Large intestine (tissue), 3 donors: ENCODE measurements at regions not wholly inside any gene's neighbourhood (a gene's known extent, or its start where the extent isn't known, plus 50 kb on each side); places are given as distances from the start of the nearest gene placed in this dataset.
A peak's percentile ranks its signal among the peaks of the same experiment; 100 is the strongest.
"Not testable (repeated sequence)": the region's sequence is repeated elsewhere in the genome, so short reads cannot be mapped to it uniquely, and the experiment has no call there.

Experiments
- DNase-seq, 2 donors: peaks; one replicate each; pipeline versions ENCODE4 v3.0.0 to v3.0.0-alpha.2; 2013
- H3K27ac ChIP-seq: one replicate; pipeline ENCODE4 v1.5.1; 2013; ENCODE audit warnings: low read length
- H3K27me3 ChIP-seq: 2 replicates; pipeline ENCODE4 v1.6.1; 2013; ENCODE audit warnings: low read length; ENCODE audit not compliant: control insufficient read depth, insufficient read depth
- H3K36me3 ChIP-seq: 2 replicates; pipeline ENCODE4 v1.6.1; 2013; ENCODE audit warnings: low read length; ENCODE audit not compliant: control insufficient read depth, insufficient read depth
- H3K4me1 ChIP-seq: one replicate; pipeline ENCODE4 v1.6.1; 2013; ENCODE audit warnings: low read length; ENCODE audit not compliant: control insufficient read depth, insufficient read depth
- H3K4me3 ChIP-seq: one replicate; pipeline ENCODE4 v1.5.1; 2013; ENCODE audit warnings: low read length
- H3K9me3 ChIP-seq: one replicate; pipeline ENCODE4 v1.6.1; 2013; ENCODE audit warnings: mild to moderate bottlenecking, low read depth, low read length, moderate library complexity; ENCODE audit not compliant: control insufficient read depth
- WGBS: methylation state at CpG from one replicate; pipeline ENCODE4 v1.1.5; 2013; ENCODE audit warnings: low lambda C conversion rate; ENCODE audit not compliant: insufficient coverage; 5-methylcytosine and 5-hydroxymethylcytosine counted together

- DNase-seq = no peak
- no peaks in the 10 kb centered on the region for H3K9me3 ChIP-seq
- H3K4me1 ChIP-seq = no peaks in the 10 kb centered on the region
- H3K36me3 ChIP-seq = no peaks in the 10 kb centered on the region
- H3K27ac ChIP-seq = no peak overlapping the region
- WGBS = no CpG with 5 or more reads among the region's 1 CpG
- no peaks in the 10 kb centered on the region for H3K27me3 ChIP-seq
- H3K4me3 ChIP-seq = no peak overlapping the region
Observed at GRCh38 chr11:44468345-44468988, 97.0 kb upstream of the CD82 start.

- Histone ChIP-seq H3K4me3 (no peak overlapping the region), H3K4me1 (no peaks in the 10 kb centered on the region), H3K36me3 (no peaks in the 10 kb centered on the region), H3K9me3 (no peaks in the 10 kb centered on the region), H3K27ac (no peak overlapping the region), H3K27me3 (no peaks in the 10 kb centered on the region)
- no CpG with 5 or more reads among the region's 6 CpGs for WGBS
- DNase-seq = peak in 1 of 2 donors; percentile 45
Observed at GRCh38 chr11:44469412-44469811, 96.1 kb upstream of the CD82 start.

GRCh38 chr11:44470854-44471253, 94.6 kb upstream of the CD82 start:
- WGBS = no CpG with 5 or more reads among the region's 7 CpGs
- no peaks in the 10 kb centered on the region for H3K4me1 ChIP-seq
- no peak overlapping the region for H3K27ac ChIP-seq
- H3K36me3 ChIP-seq = no peaks in the 10 kb centered on the region
- H3K27me3 ChIP-seq = peaks cover 6% of the 10 kb centered on the region
- no peak for DNase-seq
- H3K9me3 ChIP-seq = no peaks in the 10 kb centered on the region
- no peak overlapping the region for H3K4me3 ChIP-seq

GRCh38 chr11:44471603-44472002, 93.9 kb upstream of the CD82 start:
- Histone ChIP-seq H3K27ac (no peak overlapping the region), H3K27me3 (peaks cover 11% of the 10 kb centered on the region), H3K9me3 (no peaks in the 10 kb centered on the region), H3K4me1 (no peaks in the 10 kb centered on the region), H3K4me3 (no peak overlapping the region), H3K36me3 (no peaks in the 10 kb centered on the region)
- WGBS = no CpG with 5 or more reads among the region's 3 CpGs
- no peak for DNase-seq

- H3K4me1 ChIP-seq = no peaks in the 10 kb centered on the region
- WGBS = no CpG with 5 or more reads among the region's 4 CpGs
- H3K36me3 ChIP-seq = no peaks in the 10 kb centered on the region
- H3K27ac ChIP-seq = no peak overlapping the region
- H3K4me3 ChIP-seq = no peak overlapping the region
- H3K27me3 ChIP-seq = peaks cover 11% of the 10 kb centered on the region
- no peaks in the 10 kb centered on the region for H3K9me3 ChIP-seq
- no peak for DNase-seq
Observed at GRCh38 chr11:44472916-44473315, 92.5 kb upstream of the CD82 start.

- peaks cover 11% of the 10 kb centered on the region for H3K27me3 ChIP-seq
- DNase-seq = no peak
- no peaks in the 10 kb centered on the region for H3K9me3 ChIP-seq
- H3K4me3 ChIP-seq = no peak overlapping the region
- no peaks in the 10 kb centered on the region for H3K4me1 ChIP-seq
- H3K27ac ChIP-seq = no peak overlapping the region
- WGBS = no CpG with 5 or more reads among the region's 5 CpGs
- H3K36me3 ChIP-seq = no peaks in the 10 kb centered on the region
Observed at GRCh38 chr11:44474702-44475101, 90.8 kb upstream of the CD82 start.

GRCh38 chr11:44475114-44475686, 90.3 kb upstream of the CD82 start:
- WGBS = no CpG with 5 or more reads among the region's 10 CpGs
- H3K27me3 ChIP-seq = peaks cover 11% of the 10 kb centered on the region

GRCh38 chr11:44482338-44482737, 83.1 kb upstream of the CD82 start:
- 98% methylated on average over 4 of the region's 4 CpGs for WGBS
- H3K4me1 ChIP-seq, H3K27me3 ChIP-seq, H3K9me3 ChIP-seq, H3K27ac ChIP-seq, H3K36me3 ChIP-seq, DNase-seq, H3K4me3 ChIP-seq: not testable (repeated sequence)

More at GRCh38 chr11:44475114-44475686, 90.3 kb upstream of the CD82 start:
- Histone ChIP-seq H3K9me3 (no peaks in the 10 kb centered on the region), H3K4me1 (no peaks in the 10 kb centered on the region), H3K4me3 (no peak overlapping the region), H3K36me3 (no peaks in the 10 kb centered on the region), H3K27ac (no peak overlapping the region)
- DNase-seq = no peak

GRCh38 chr11:44483919-44484610, 81.4 kb upstream of the CD82 start:
- DNase-seq = no peak
- no peaks in the 10 kb centered on the region for H3K27me3 ChIP-seq
- no peaks in the 10 kb centered on the region for H3K36me3 ChIP-seq
- no CpG with 5 or more reads among the region's 10 CpGs for WGBS
- no peaks in the 10 kb centered on the region for H3K4me1 ChIP-seq
- H3K9me3 ChIP-seq = no peaks in the 10 kb centered on the region
- H3K4me3 ChIP-seq = no peak overlapping the region
- H3K27ac ChIP-seq = no peak overlapping the region

GRCh38 chr11:44488165-44488965, 77.1 kb upstream of the CD82 start:
- H3K27me3 ChIP-seq = peaks cover 5% of the 10 kb centered on the region
- no peaks in the 10 kb centered on the region for H3K36me3 ChIP-seq
- no peak overlapping the region for H3K27ac ChIP-seq
- no peaks in the 10 kb centered on the region for H3K9me3 ChIP-seq
- H3K4me3 ChIP-seq = no peak overlapping the region
- DNase-seq = no peak
- WGBS = no CpG with 5 or more reads among the region's 8 CpGs
- no peaks in the 10 kb centered on the region for H3K4me1 ChIP-seq
